MCF 10A (cell line): ENCODE measurements at regions not wholly inside any gene's neighbourhood (a gene's known extent, or its start where the extent isn't known, plus 50 kb on each side); places are given as distances from the start of the nearest gene placed in this dataset.

Source experiments
- BruUV-seq: library from RNA; stranded (reverse); fragments of 400-500 nt; replicated peaks from 2 replicates; lab custom pipeline; 2021; lab: Mats Ljungman, UMichigan
- CTCF ChIA-PET: fragments of 300-600 bp; sonication (Branson Sonifier 250); formaldehyde crosslinking; extraction: SDS; loops from one replicate; lab custom pipeline; 2021; ENCODE audit warnings: antibody characterized with exemption, inconsistent platforms; lab: Yijun Ruan, JAX
- POLR2A ChIA-PET: fragments of 300-600, 350-650 bp; sonication (Branson Sonifier 250); formaldehyde crosslinking; extraction: SDS; loops from one replicate; lab custom pipeline; 2020; ENCODE audit warnings: antibody characterized with exemption, inconsistent platforms; lab: Yijun Ruan, JAX
- DNase-seq: peaks from one replicate; pipeline ENCODE4 v3.0.0-alpha.2; 2018; ENCODE audit not compliant: unreplicated experiment
- H3K27ac Mint-ChIP-seq: one replicate; pipeline ENCODE4 v1.8.0; 2022; ENCODE audit warnings: mild to moderate bottlenecking, low read depth, mixed read lengths; ENCODE audit not compliant: unreplicated experiment
- H3K27me3 Mint-ChIP-seq: one replicate; pipeline ENCODE4 v1.8.0; 2022; ENCODE audit warnings: mixed read lengths; ENCODE audit not compliant: insufficient read depth, unreplicated experiment
- H3K36me3 Mint-ChIP-seq: one replicate; pipeline ENCODE4 v1.8.0; 2022; ENCODE audit warnings: mild to moderate bottlenecking, moderate library complexity, mixed read lengths; ENCODE audit not compliant: insufficient read depth, unreplicated experiment
- H3K4me1 Mint-ChIP-seq: one replicate; pipeline ENCODE4 v1.8.0; 2022; ENCODE audit warnings: mixed read lengths; ENCODE audit not compliant: insufficient read depth, unreplicated experiment
- H3K4me3 Mint-ChIP-seq: one replicate; pipeline ENCODE4 v1.8.0; 2022; ENCODE audit warnings: mild to moderate bottlenecking, moderate library complexity, mixed read lengths; ENCODE audit not compliant: unreplicated experiment
- H3K9me3 Mint-ChIP-seq: one replicate; pipeline ENCODE4 v1.8.0; 2022; ENCODE audit warnings: mixed read lengths; ENCODE audit not compliant: unreplicated experiment
- CTCF ChIP-seq: fragments of 200-600 bp; IDR thresholded peaks from one replicate; pipeline ENCODE4 v1.8.0; 2022; ENCODE audit warnings: antibody characterized with exemption, mild to moderate bottlenecking; ENCODE audit not compliant: unreplicated experiment
- intact Hi-C: fragments of 100-400 bp; cut with micrococcal nuclease; formaldehyde crosslinking; loops from 2 replicates; pipeline ENCODE4 v1.14.1; 2022

GRCh38 chr21:17428980-17429379 is 83.9 kb upstream of the CXADR start:
- no TSS peak for BruUV-seq
- Mint-ChIP-seq H3K36me3 (no peaks in the 10 kb centered on the region), H3K27ac (no peak overlapping the region), H3K4me3 (no peak overlapping the region), H3K27me3 (no peaks in the 10 kb centered on the region), H3K4me1 (no peaks in the 10 kb centered on the region), H3K9me3 (no peaks in the 10 kb centered on the region)
- intact Hi-C loops, result no loop called here
- no peak for TF ChIP-seq CTCF
- DNase-seq, result no peak
- ChIA-PET CTCF (no interaction called here), POLR2A (no interaction called here)

GRCh38 chr21:17429936-17430335 is 82.9 kb upstream of the CXADR start:
- H3K4me3 Mint-ChIP-seq, result no peak overlapping the region
- TF ChIP-seq CTCF, result no peak
- intact Hi-C loops, result no loop called here
- BruUV-seq, result no TSS peak
- POLR2A ChIA-PET, result no interaction called here
- no peaks in the 10 kb centered on the region for H3K27me3 Mint-ChIP-seq
- no peak for DNase-seq
- CTCF ChIA-PET, result no interaction called here
- H3K9me3 Mint-ChIP-seq, result no peaks in the 10 kb centered on the region
- H3K4me1 Mint-ChIP-seq, result no peaks in the 10 kb centered on the region
- H3K36me3 Mint-ChIP-seq, result no peaks in the 10 kb centered on the region
- no peak overlapping the region for H3K27ac Mint-ChIP-seq

GRCh38 chr21:17432732-17433057 is 80.1 kb upstream of the CXADR start:
- Mint-ChIP-seq H3K4me1 (no peaks in the 10 kb centered on the region), H3K9me3 (no peaks in the 10 kb centered on the region), H3K27ac (no peak overlapping the region), H3K36me3 (no peaks in the 10 kb centered on the region), H3K27me3 (no peaks in the 10 kb centered on the region), H3K4me3 (no peak overlapping the region)
- CTCF ChIA-PET, result no interaction called here
- no peak for DNase-seq
- no TSS peak for BruUV-seq
- POLR2A ChIA-PET, result no interaction called here
- no peak for TF ChIP-seq CTCF
- intact Hi-C loops, result no loop called here

GRCh38 chr21:17433730-17434129 is 79.1 kb upstream of the CXADR start:
- H3K4me3 Mint-ChIP-seq, result no peak overlapping the region
- intact Hi-C loops, result no loop called here
- ChIA-PET POLR2A (interaction anchor here (0.7 kb wide), 1 partner anchor 11 kb away, joined by 3 read pairs; no protein-coding TSS in a partner anchor), CTCF (no interaction called here)
- no TSS peak for BruUV-seq
- no peak for TF ChIP-seq CTCF
- H3K4me1 Mint-ChIP-seq, result no peaks in the 10 kb centered on the region
- no peak for DNase-seq
- H3K27me3 Mint-ChIP-seq, result no peaks in the 10 kb centered on the region
- no peaks in the 10 kb centered on the region for H3K36me3 Mint-ChIP-seq
- no peaks in the 10 kb centered on the region for H3K9me3 Mint-ChIP-seq
- no peak overlapping the region for H3K27ac Mint-ChIP-seq
